NCI-H128 (cell line): ENCODE measurements at regions not wholly inside any gene's neighbourhood (a gene's known extent, or its start where the extent isn't known, plus 50 kb on each side); places are given as distances from the start of the nearest gene placed in this dataset.
"Not testable (repeated sequence)": the region's sequence is repeated elsewhere in the genome, so short reads cannot be mapped to it uniquely, and the experiment has no call there.

Source experiments
- DNase-seq: peaks from one replicate; lab custom pipeline; 2025; ENCODE audit not compliant: unreplicated experiment; lab: John Stamatoyannopoulos, UW

DNA sequence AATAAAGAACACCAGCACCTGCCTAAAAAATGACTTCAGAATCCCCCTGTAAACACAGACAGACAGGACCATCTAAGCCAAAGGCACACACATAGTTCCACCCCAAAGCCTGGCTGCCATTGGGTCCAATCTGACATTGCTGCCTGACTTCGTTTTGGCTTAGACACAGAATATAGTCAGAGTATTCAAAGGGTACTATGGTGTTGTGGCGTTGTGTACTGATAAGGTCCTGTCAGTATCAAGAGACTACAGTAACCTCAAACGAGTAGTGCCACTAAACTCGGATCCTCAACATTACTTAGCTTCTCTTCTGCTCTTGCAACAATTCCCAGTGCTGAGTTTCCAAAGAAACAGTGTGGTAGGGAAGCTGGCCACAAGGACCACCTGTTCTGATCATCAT lies 169.3 kb upstream of the NR5A2 start:
- no peak for DNase-seq

- no peak for DNase-seq
Observed at GRCh38 chr1:199858856-199859255, 168.7 kb upstream of the NR5A2 start.

DNA sequence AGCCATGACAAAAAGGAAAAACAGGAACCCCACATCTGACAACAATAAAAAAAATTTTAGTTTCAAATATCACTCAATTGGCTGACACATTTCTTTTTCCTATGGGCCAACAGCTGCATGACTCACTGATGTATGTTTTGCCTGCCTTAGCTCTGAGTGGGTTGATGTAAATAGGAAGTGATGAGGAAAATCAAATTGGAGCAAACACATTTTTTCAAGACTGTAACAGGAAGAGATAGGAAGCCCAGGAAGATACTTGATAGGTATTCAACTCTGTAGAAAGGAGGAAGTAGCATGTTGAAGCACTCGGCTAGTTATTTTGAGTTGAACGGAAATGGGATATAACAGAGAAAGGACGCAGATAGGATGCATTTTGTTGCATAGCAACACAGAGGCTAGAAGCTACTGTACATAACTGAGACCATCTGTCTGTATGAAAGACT lies 168.0 kb upstream of the NR5A2 start:
- DNase-seq: no peak

GRCh38 chr1:199861020-199861795 lies 166.3 kb upstream of the NR5A2 start:
- no peak for DNase-seq

GRCh38 chr1:199862047-199862446 lies 165.5 kb upstream of the NR5A2 start:
- no peak for DNase-seq

DNA sequence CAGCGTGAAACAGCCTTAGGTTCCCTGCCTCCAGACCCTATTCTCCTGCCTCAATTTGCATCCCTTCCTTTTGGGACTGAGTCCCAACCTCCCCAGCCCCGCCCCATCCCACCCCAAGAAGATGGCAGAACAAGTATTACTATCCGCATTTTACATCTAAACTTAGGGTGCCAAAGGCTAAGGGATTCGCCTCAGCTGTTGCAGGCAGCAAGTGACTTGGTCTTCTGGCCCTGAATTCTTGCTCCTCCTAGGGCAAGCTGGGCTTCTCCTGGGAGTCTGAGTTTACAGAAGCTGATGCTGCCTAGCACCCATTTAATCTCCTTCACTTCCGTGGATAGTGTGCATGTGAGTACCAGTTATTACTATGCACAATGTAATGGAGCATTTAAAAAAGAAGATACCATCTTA lies 161.3 kb upstream of the NR5A2 start:
- no peak for DNase-seq

DNA sequence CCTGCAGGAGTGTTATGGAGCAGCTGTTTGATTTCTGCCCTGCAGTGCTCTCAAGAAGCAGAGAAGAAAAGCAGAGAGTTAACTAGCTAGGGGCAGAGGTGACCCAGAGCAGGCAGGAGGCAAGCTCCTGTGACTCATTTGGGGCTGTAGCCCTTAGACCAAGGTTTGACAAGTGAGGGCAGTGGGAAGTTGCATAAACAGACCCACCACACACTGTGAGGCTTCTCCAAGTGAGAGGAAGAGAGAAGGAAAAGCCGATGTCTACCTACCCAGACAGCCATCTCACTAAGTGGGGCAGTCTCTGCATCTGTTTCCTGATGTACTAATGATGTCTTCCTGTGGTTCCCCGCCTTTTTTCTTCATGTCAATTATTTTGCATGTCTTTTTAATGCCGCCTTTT lies 159.9 kb upstream of the NR5A2 start:
- DNase-seq: no peak

- DNase-seq: no peak
Observed at GRCh38 chr1:199868777-199869176, 158.7 kb upstream of the NR5A2 start.

DNA sequence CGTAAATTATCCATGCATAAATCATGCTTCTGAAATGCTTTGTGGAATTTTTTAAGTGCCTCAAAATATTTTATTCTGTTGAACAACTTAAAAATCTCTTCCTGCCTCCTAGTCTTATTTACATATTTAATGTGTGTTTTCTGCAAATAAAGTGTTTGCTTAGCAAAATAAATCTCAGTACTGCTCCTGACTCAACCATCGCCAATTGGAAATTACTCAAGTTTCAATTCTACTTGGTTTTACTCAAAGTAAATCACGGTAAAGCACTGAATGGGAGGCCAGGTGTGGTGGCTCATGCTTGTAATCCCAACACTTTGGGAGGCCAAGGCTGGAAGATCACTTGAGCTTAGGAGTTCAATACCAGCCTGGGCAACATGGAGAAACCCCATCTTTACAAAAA lies 152.2 kb upstream of the NR5A2 start:
- no peak for DNase-seq

DNA sequence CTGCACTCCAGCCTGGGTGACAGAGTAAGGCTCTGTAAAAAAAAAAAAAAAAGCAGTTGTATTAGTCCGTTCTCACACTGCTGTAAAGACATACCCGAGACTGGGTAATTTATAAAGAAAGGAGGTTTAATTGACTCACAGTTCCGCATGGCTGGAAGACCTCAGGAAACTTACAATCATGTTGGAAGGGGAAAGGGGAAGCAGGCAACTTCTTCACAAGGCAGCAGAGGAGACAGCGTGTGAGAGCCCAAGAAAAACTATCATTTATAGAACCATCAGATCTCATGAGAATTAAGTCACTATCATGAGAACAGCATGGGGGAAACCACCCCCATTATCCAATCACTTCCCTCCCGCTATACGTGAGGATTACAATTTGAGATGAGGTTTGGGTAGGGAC lies 151.7 kb upstream of the NR5A2 start:
- no peak for DNase-seq

GRCh38 chr1:199877526-199878384 lies 149.8 kb upstream of the NR5A2 start:
- no peak for DNase-seq

- DNase-seq: no peak
Observed at GRCh38 chr1:199878823-199879222, 148.7 kb upstream of the NR5A2 start.

GRCh38 chr1:199898654-199899053 lies 128.9 kb upstream of the NR5A2 start:
- no peak for DNase-seq

GRCh38 chr1:199901341-199901740 lies 126.2 kb upstream of the NR5A2 start:
- DNase-seq: no peak

DNA sequence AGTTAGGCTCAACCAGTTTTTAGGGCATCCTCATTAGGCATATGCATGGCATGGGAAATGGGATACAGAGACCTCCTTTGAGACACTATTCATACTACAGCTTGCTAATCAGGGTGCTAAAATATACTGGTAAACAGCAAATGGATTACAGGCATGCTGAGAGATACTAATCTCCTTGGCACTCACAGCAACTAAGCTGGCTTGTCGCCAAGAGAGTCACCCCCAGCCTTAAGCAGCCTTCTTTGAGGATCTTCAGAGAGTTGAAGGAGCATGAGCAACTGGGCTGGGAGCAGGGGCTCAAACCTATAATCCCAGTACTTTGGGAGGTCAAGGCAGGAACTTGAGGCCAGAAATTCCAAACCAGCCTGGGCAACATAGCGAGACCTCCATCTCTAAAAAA lies 120.1 kb upstream of the NR5A2 start:
- no peak for DNase-seq

DNA sequence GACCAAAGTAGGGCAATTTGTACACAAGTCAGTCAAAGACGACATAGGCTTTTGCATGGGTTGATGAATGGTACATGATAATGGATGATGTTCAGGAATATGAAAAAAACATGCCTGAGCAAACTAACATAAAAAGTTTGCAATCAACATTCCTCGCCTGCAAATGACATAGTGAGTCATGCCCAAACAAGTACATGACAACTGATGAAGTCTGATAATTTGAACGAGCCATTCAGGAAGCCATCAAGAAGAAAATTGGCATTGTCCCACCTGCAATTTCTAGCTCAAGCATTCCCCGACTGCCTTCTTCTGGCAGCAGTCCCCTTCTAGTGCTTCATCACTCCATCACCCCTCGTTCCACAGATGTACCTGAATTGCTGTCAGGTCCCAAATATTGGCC lies 118.4 kb upstream of the NR5A2 start:
- DNase-seq: no peak

DNA sequence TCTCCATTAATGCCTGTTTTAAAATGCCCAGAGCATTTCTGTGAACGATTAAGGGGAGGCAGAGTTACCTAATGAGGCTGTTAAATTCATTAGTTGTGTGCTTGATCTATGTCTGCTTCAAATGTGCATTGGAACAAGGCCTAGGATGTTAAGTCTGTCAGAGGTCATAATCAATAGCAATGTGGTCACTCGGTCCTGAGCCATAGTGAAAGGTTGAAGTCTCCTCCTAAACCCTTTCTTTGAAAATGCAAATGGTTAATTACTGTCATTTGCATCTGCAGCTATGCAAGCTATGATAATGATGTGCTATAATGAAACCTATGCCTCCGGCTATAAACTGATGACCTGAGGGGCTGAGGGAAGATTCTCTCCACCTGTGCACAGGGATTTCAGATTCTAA lies 114.2 kb upstream of the NR5A2 start:
- no peak for DNase-seq

DNA sequence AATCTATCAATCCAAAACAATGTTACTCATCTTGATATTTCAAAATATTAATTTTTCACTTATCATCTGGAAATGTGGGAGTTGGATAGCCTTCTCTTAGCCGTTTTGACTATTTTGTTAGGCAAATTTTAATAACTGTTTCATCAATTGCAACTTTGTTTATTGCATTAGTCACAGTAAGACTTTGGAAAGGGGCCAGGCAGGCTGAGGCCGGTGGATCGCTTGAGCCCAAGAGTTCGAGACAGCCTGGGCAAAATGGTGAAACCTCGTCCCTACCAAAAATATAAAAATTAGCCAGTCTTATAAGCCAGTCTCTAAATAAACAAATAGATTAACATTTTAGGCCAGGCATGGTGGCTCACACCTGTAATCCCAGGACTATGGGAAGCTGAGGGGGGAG lies 113.0 kb upstream of the NR5A2 start:
- DNase-seq: no peak

- DNase-seq: no peak
Observed at GRCh38 chr1:199918196-199918769, 109.2 kb upstream of the NR5A2 start.

DNA sequence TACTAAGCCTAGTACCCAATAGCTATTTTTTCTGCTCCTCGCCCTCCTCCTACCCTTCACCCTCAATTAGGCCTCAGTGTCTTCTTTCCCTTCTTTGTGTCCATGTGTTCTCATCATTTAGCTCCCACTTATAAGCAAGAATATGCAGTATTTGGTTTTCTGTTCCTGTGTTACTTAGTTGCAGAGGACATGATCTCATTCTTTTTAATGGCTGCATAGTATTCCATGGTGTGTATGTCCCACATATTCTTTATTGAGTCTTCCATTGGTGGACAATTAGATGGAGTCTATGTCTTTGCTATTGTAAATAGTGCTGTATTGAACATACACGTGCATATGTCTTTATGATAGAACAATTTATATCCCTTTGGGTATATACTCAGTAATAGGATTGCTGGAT lies 106.9 kb upstream of the NR5A2 start:
- DNase-seq: no peak

GRCh38 chr1:199929556-199929955 lies 98.0 kb upstream of the NR5A2 start:
- no peak for DNase-seq

- not testable (repeated sequence) for DNase-seq
Observed at GRCh38 chr1:199930067-199930466, 97.4 kb upstream of the NR5A2 start.
